DND-41 (cell line): ENCODE measurements at regions not wholly inside any gene's neighbourhood (a gene's known extent, or its start where the extent isn't known, plus 50 kb on each side); places are given as distances from the start of the nearest gene placed in this dataset.

ENCODE experiments used
- EZH2 ChIP-seq: IDR thresholded peaks from 3 replicates; pipeline ENCODE4 v1.6.1; 2012; ENCODE audit warnings: borderline replicate concordance, low read depth, mild to moderate bottlenecking, moderate library complexity, low read length, inconsistent platforms; ENCODE audit not compliant: severe bottlenecking
- TF ChIP-seq, protein P1 (sequence below): IDR thresholded peaks from 2 replicates; pipeline ENCODE4 v1.5.1; 2012; ENCODE audit warnings: borderline replicate concordance, low read length, moderate library complexity, mild to moderate bottlenecking; ENCODE audit not compliant: poor library complexity, severe bottlenecking; ENCODE audit errors: extremely low read depth

DNA sequence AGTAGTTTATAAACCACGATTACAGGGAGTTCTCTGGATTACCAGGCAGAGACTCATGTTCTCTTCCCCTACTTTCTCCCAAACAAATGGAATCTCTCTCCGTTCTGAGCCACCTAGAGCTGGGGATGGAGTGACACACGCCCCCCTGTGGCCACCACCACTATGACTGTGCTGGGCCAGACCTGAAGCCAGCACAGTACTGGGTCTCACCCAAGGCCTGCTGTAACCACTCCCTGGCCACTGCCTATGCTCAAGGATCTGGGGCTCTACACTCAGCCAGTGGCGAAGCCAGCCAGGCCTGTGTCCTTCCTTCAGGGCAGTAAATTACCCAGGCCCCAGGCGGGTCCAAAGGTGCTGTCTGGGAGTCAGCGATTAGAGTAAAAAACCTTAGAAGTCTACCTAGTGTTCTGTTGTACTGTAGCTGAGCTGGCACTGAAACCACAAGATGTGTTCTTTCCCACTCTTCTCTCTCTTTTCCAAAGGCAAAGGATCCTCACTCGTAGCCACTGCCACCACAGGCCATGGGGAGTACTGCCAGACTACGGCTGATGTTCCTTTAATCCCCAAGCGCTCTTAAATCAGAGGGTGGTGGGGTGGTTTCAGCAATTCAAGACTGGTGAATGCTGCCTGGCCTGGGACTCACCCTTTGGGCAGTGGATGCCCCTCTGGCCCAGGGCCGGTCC, 412.2 kb upstream of the ARX start:
- TF ChIP-seq, protein P1, sequence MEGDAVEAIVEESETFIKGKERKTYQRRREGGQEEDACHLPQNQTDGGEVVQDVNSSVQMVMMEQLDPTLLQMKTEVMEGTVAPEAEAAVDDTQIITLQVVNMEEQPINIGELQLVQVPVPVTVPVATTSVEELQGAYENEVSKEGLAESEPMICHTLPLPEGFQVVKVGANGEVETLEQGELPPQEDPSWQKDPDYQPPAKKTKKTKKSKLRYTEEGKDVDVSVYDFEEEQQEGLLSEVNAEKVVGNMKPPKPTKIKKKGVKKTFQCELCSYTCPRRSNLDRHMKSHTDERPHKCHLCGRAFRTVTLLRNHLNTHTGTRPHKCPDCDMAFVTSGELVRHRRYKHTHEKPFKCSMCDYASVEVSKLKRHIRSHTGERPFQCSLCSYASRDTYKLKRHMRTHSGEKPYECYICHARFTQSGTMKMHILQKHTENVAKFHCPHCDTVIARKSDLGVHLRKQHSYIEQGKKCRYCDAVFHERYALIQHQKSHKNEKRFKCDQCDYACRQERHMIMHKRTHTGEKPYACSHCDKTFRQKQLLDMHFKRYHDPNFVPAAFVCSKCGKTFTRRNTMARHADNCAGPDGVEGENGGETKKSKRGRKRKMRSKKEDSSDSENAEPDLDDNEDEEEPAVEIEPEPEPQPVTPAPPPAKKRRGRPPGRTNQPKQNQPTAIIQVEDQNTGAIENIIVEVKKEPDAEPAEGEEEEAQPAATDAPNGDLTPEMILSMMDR: no peak
- TF ChIP-seq EZH2: no peak
